Testis (tissue), 2 donors: ENCODE measurements at regions not wholly inside any gene's neighbourhood (a gene's known extent, or its start where the extent isn't known, plus 50 kb on each side); places are given as distances from the start of the nearest gene placed in this dataset.
"Not testable (repeated sequence)": the region's sequence is repeated elsewhere in the genome, so short reads cannot be mapped to it uniquely, and the experiment has no call there.

Source experiments
- DNase-seq: peaks from one replicate; pipeline ENCODE4 v3.0.0-alpha.2; 2019
- H3K27ac ChIP-seq, 2 donors: fragments of 200-600 bp; sonication (generic); one replicate each; pipeline ENCODE4 v1.5.1; 2019
- H3K27me3 ChIP-seq: fragments of 200-600 bp; sonication (generic); one replicate; pipeline ENCODE4 v1.5.1; 2019
- H3K36me3 ChIP-seq: fragments of 200-600 bp; sonication (generic); one replicate; pipeline ENCODE4 v1.5.1; 2017; ENCODE audit warnings: low read depth; ENCODE audit errors: missing control alignments
- H3K4me1 ChIP-seq: fragments of 200-600 bp; sonication (generic); one replicate; pipeline ENCODE4 v1.5.1; 2019
- H3K4me3 ChIP-seq, 2 donors: fragments of 200-600 bp; sonication (generic); one replicate each; pipeline ENCODE4 v1.5.1; 2017 to 2019
- H3K9me3 ChIP-seq: fragments of 200-600 bp; sonication (generic); one replicate; pipeline ENCODE4 v1.5.1; 2017
- CTCF ChIP-seq, 3 experiments: fragments of 450-650 bp in 2 of 3; fragments of 200-600 bp in 1 of 3; sonication (generic) in 1 of 3; IDR thresholded peaks; one replicate each; pipeline ENCODE4 v1.5.1; 2016 to 2019; ENCODE audit warnings: antibody characterized with exemption in 3 of 3, mild to moderate bottlenecking in 2 of 3, moderate library complexity in 1 of 3
- POLR2A ChIP-seq: fragments of 450-650 bp; IDR thresholded peaks from one replicate; pipeline ENCODE4 v1.6.1; 2017; ENCODE audit warnings: antibody characterized with exemption, mild to moderate bottlenecking, moderate library complexity
- WGBS, 2 donors: methylation state at CpG; one replicate each; pipeline ENCODE4 v1.1.5; 2018; 5-methylcytosine and 5-hydroxymethylcytosine counted together
- intact Hi-C: fragments of 100-400 bp; cut with DNase I; formaldehyde crosslinking; loops from one replicate; pipeline ENCODE4 v1.15.1; 2023; ENCODE audit warnings: low total_unique reads

GRCh38 chr5:60494144-60494543 lies 205.8 kb downstream of the DEPDC1B start:
- H3K36me3 ChIP-seq = no peaks in the 10 kb centered on the region
- no peaks in the 10 kb centered on the region for H3K9me3 ChIP-seq
- WGBS, 2 donors = 81 to 85% methylated on average over 3 of the region's 3 CpGs
- intact Hi-C loops = no loop called here
- no peaks in the 10 kb centered on the region for H3K4me1 ChIP-seq
- no peak for DNase-seq
- H3K4me3 ChIP-seq = no peak overlapping the region
- no peak overlapping the region for H3K27ac ChIP-seq
- H3K27me3 ChIP-seq = no peaks in the 10 kb centered on the region
- TF ChIP-seq CTCF (IDR thresholded peaks at IDR 0.05) (no peak), POLR2A (no peak)

GRCh38 chr5:60493372-60493771 lies 206.6 kb downstream of the DEPDC1B start:
- Histone ChIP-seq H3K4me1 (no peaks in the 10 kb centered on the region), H3K4me3 (no peak overlapping the region), H3K9me3 (no peaks in the 10 kb centered on the region), H3K36me3 (no peaks in the 10 kb centered on the region), H3K27me3 (no peaks in the 10 kb centered on the region), H3K27ac (no peak overlapping the region)
- intact Hi-C loops = no loop called here
- DNase-seq = no peak
- TF ChIP-seq CTCF (IDR thresholded peaks at IDR 0.05) = no peak
- 81 to 97% methylated on average over 2 of the region's 2 CpGs for WGBS, 2 donors

- Histone ChIP-seq H3K27ac (no peak overlapping the region), H3K4me1 (no peaks in the 10 kb centered on the region), H3K9me3 (no peaks in the 10 kb centered on the region), H3K4me3 (no peak overlapping the region), H3K27me3 (no peaks in the 10 kb centered on the region), H3K36me3 (no peaks in the 10 kb centered on the region)
- TF ChIP-seq POLR2A (no peak), CTCF (IDR thresholded peaks at IDR 0.05) (no peak)
- intact Hi-C loops = no loop called here
- WGBS, 2 donors = 70 to 74% methylated on average over 2 of the region's 2 CpGs
- DNase-seq = no peak
Measured at GRCh38 chr5:60492958-60493357, 207.0 kb downstream of the DEPDC1B start.

- H3K27ac ChIP-seq, H3K4me3 ChIP-seq, DNase-seq: not testable (repeated sequence)
Measured at GRCh38 chr5:60492358-60492757, 207.6 kb downstream of the DEPDC1B start.

GRCh38 chr5:60490597-60491166 lies 209.3 kb downstream of the DEPDC1B start:
- H3K4me3 ChIP-seq = no peak overlapping the region
- intact Hi-C loops = no loop called here
- H3K4me1 ChIP-seq = no peaks in the 10 kb centered on the region
- H3K27ac ChIP-seq = no peak overlapping the region
- no peaks in the 10 kb centered on the region for H3K9me3 ChIP-seq
- WGBS, 2 donors = 91 to 93% methylated on average over 4 of the region's 4 CpGs
- no peaks in the 10 kb centered on the region for H3K27me3 ChIP-seq
- TF ChIP-seq CTCF (IDR thresholded peaks at IDR 0.05) (no peak), POLR2A (no peak)
- no peaks in the 10 kb centered on the region for H3K36me3 ChIP-seq
- no peak for DNase-seq

More at GRCh38 chr5:60492358-60492757, 207.6 kb downstream of the DEPDC1B start:
- 93 to 98% methylated on average over 2 of the region's 2 CpGs for WGBS, 2 donors
- H3K36me3 ChIP-seq, H3K27me3 ChIP-seq, H3K9me3 ChIP-seq, H3K4me1 ChIP-seq, intact Hi-C loops: not testable (repeated sequence)
